ENCODE measurements at regions not wholly inside any gene's neighbourhood (a gene's known extent, or its start where the extent isn't known, plus 50 kb on each side); places are given as distances from the start of the nearest gene placed in this dataset.

GRCh38 chr6:81073318-81073717 lies 679.2 kb downstream of the TENT5A start:
- Histone ChIP-seq H3K27me3 (ENCODE audit: insufficient read depth, low read depth, low read length) (no peaks in the 10 kb centered on the region), H3K36me3 (ENCODE audit: insufficient read depth, low read length) (no peaks in the 10 kb centered on the region), H3K9me2 (ENCODE audit: insufficient read depth, low read length) (no peaks in the 10 kb centered on the region), H3K4me3 (ENCODE audit: low read length) (no peak overlapping the region), H3K79me2 (replicated peaks; ENCODE audit: insufficient read depth, low read length) (no peaks in the 10 kb centered on the region), H2AFZ (ENCODE audit: low read depth, low read length) (no peak overlapping the region), H3K27ac (ENCODE audit: low read length) (no peak overlapping the region), H3K9ac (ENCODE audit: low read length) (no peak overlapping the region), H3K9me3 (ENCODE audit: low read length) (no peaks in the 10 kb centered on the region), H3K4me2 (ENCODE audit: low read length) (no peak overlapping the region), H4K20me1 (ENCODE audit: insufficient read depth) (no peaks in the 10 kb centered on the region), H3F3A (ENCODE audit: insufficient read depth, low read length, poor library complexity, severe bottlenecking) (no peaks in the 10 kb centered on the region)
- TF ChIP-seq, protein P1, sequence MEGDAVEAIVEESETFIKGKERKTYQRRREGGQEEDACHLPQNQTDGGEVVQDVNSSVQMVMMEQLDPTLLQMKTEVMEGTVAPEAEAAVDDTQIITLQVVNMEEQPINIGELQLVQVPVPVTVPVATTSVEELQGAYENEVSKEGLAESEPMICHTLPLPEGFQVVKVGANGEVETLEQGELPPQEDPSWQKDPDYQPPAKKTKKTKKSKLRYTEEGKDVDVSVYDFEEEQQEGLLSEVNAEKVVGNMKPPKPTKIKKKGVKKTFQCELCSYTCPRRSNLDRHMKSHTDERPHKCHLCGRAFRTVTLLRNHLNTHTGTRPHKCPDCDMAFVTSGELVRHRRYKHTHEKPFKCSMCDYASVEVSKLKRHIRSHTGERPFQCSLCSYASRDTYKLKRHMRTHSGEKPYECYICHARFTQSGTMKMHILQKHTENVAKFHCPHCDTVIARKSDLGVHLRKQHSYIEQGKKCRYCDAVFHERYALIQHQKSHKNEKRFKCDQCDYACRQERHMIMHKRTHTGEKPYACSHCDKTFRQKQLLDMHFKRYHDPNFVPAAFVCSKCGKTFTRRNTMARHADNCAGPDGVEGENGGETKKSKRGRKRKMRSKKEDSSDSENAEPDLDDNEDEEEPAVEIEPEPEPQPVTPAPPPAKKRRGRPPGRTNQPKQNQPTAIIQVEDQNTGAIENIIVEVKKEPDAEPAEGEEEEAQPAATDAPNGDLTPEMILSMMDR (IDR thresholded peaks at IDR 0.05; ENCODE audit: poor library complexity, severe bottlenecking) = no peak
- TF ChIP-seq MXI1 (conservative IDR thresholded peaks at IDR 0.05; ENCODE audit: poor library complexity, severe bottlenecking) (no peak), RAD21 (conservative IDR thresholded peaks at IDR 0.05) (no peak), REST (IDR thresholded peaks at IDR 0.05; ENCODE audit: borderline replicate concordance) (no peak), EZH2 (IDR thresholded peaks at IDR 0.05; ENCODE audit: borderline replicate concordance, insufficient read depth, low read length, poor library complexity, severe bottlenecking) (no peak), EP300 (conservative IDR thresholded peaks at IDR 0.05; ENCODE audit: poor library complexity, severe bottlenecking) (no peak), TAF1 (IDR thresholded peaks at IDR 0.05; ENCODE audit: low read depth) (no peak), POLR2AphosphoS5 (IDR thresholded peaks at IDR 0.05) (no peak), SMC3 (conservative IDR thresholded peaks at IDR 0.05; ENCODE audit: poor library complexity) (no peak)

DNA sequence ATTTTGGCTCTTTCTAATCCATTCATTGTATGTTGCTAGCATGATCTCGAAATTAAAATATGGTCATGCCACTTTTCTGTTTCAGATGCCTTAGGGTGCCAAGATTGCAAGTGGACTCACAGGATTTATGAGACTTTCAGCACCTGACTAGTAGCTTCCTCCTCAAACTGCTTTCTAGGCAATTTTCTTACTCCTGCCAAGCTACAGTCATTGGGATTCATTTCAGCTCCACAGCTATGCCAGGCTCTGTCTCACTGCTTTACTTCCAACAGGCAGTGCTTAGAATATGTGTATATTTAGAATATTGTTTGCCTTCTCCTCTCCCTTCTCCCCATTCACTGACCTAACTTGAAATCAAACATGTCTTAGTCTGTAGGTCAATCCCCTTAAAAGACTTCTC lies 681.4 kb downstream of the TENT5A start:
- Histone ChIP-seq H3K27ac (ENCODE audit: low read length) (no peak overlapping the region), H3K9ac (ENCODE audit: low read length) (no peak overlapping the region), H3K36me3 (ENCODE audit: insufficient read depth, low read length) (no peaks in the 10 kb centered on the region), H3K4me2 (ENCODE audit: low read length) (no peak overlapping the region), H3F3A (ENCODE audit: insufficient read depth, low read length, poor library complexity, severe bottlenecking) (no peaks in the 10 kb centered on the region), H2AFZ (ENCODE audit: low read depth, low read length) (no peak overlapping the region), H3K27me3 (ENCODE audit: insufficient read depth, low read depth, low read length) (no peaks in the 10 kb centered on the region), H4K20me1 (ENCODE audit: insufficient read depth) (no peaks in the 10 kb centered on the region), H3K79me2 (replicated peaks; ENCODE audit: insufficient read depth, low read length) (no peaks in the 10 kb centered on the region), H3K4me3 (ENCODE audit: low read length) (no peak overlapping the region), H3K9me2 (ENCODE audit: insufficient read depth, low read length) (no peaks in the 10 kb centered on the region), H3K9me3 (ENCODE audit: low read length) (no peaks in the 10 kb centered on the region)
- TF ChIP-seq MXI1 (conservative IDR thresholded peaks at IDR 0.05; ENCODE audit: poor library complexity, severe bottlenecking) (no peak), POLR2AphosphoS5 (IDR thresholded peaks at IDR 0.05) (no peak), SMC3 (conservative IDR thresholded peaks at IDR 0.05; ENCODE audit: poor library complexity) (no peak), TAF1 (IDR thresholded peaks at IDR 0.05; ENCODE audit: low read depth) (no peak), EZH2 (IDR thresholded peaks at IDR 0.05; ENCODE audit: borderline replicate concordance, insufficient read depth, low read length, poor library complexity, severe bottlenecking) (no peak), REST (IDR thresholded peaks at IDR 0.05; ENCODE audit: borderline replicate concordance) (no peak), EP300 (conservative IDR thresholded peaks at IDR 0.05; ENCODE audit: poor library complexity, severe bottlenecking) (no peak), RAD21 (conservative IDR thresholded peaks at IDR 0.05) (no peak)
- TF ChIP-seq, protein P1 (IDR thresholded peaks at IDR 0.05; ENCODE audit: poor library complexity, severe bottlenecking) = no peak
